SK-N-SH (cell line): ENCODE measurements at regions not wholly inside any gene's neighbourhood (a gene's known extent, or its start where the extent isn't known, plus 50 kb on each side); places are given as distances from the start of the nearest gene placed in this dataset.
"Not testable (repeated sequence)": the region's sequence is repeated elsewhere in the genome, so short reads cannot be mapped to it uniquely, and the experiment has no call there.

Experiments
- CTCF ChIA-PET: fragments of 300-600, 350-600 bp; formaldehyde crosslinking; extraction: SDS; loops from one replicate; lab custom pipeline; 2021; lab: Yijun Ruan, JAX
- POLR2A ChIA-PET: fragments of 350-600 bp; sonication (Branson Sonifier 250); formaldehyde crosslinking; extraction: SDS; loops from one replicate; lab custom pipeline; 2020; ENCODE audit warnings: antibody characterized with exemption, inconsistent platforms; lab: Yijun Ruan, JAX
- DNase-seq: peaks from one replicate; pipeline ENCODE4 v3.0.0; 2012
- H2AFZ ChIP-seq: fragments of 200-600 bp; sonication (generic); 2 replicates; pipeline ENCODE4 v1.8.1; 2016; ENCODE audit warnings: antibody characterized with exemption, mild to moderate bottlenecking, low read depth
- H3F3A ChIP-seq: fragments of 200-600 bp; sonication (generic); replicated peaks from 2 replicates; pipeline ENCODE3; 2016; ENCODE audit warnings: antibody characterized with exemption, mild to moderate bottlenecking; ENCODE audit not compliant: insufficient read depth
- H3K27ac ChIP-seq, 2 experiments: fragments of 200-500 bp in 1 of 2; fragments of 200-600 bp in 1 of 2; sonication (Bioruptor generic) in 1 of 2; sonication (generic), shearing (Covaris generic) in 1 of 2; 2 replicates each; pipeline versions ENCODE4 v1.5.1 to v1.6.1; 2014 to 2016; ENCODE audit warnings: low read depth in 2 of 2, inconsistent platforms in 1 of 2, low read length in 1 of 2, mild to moderate bottlenecking in 1 of 2, mixed read lengths in 1 of 2
- H3K27me3 ChIP-seq: fragments of 200-600 bp; sonication (generic), shearing (Covaris generic); 2 replicates; pipeline ENCODE4 v1.6.1; 2016; ENCODE audit warnings: mixed run types; ENCODE audit not compliant: insufficient read depth
- H3K36me3 ChIP-seq, 2 experiments: fragments of 200-500 bp in 1 of 2; fragments of 200-600 bp in 1 of 2; sonication (Bioruptor generic) in 1 of 2; sonication (generic) in 1 of 2; replicated peaks in 1 of 2; 2 replicates each; pipeline versions ENCODE3 to v1.5.1; 2014 to 2016; ENCODE audit warnings: low read length in 1 of 2, mild to moderate bottlenecking in 1 of 2; ENCODE audit not compliant: insufficient read depth in 2 of 2, control insufficient read depth in 1 of 2
- H3K4me1 ChIP-seq, 2 experiments: fragments of 200-500 bp in 1 of 2; fragments of 200-600 bp in 1 of 2; sonication (Bioruptor generic) in 1 of 2; sonication (generic), shearing (Covaris generic) in 1 of 2; 2 replicates each; pipeline versions ENCODE4 v1.5.1 to v1.6.1; 2014 to 2016; ENCODE audit warnings: low read depth in 1 of 2, low read length in 1 of 2, mixed run types in 1 of 2; ENCODE audit not compliant: insufficient read depth in 2 of 2, control insufficient read depth in 1 of 2
- H3K4me2 ChIP-seq: fragments of 200-600 bp; sonication (generic), shearing (Covaris generic); 2 replicates; pipeline ENCODE4 v1.6.1; 2017; ENCODE audit warnings: mixed run types
- H3K4me3 ChIP-seq, 2 experiments: fragments of 200-500 bp in 1 of 2; fragments of 200-600 bp in 1 of 2; sonication (Bioruptor generic) in 1 of 2; sonication (generic), shearing (Covaris generic) in 1 of 2; 2 replicates each; pipeline versions ENCODE4 v1.5.1 to v1.8.1; 2014 to 2016; ENCODE audit warnings: low read depth in 2 of 2, inconsistent platforms in 1 of 2, low read length in 1 of 2, mild to moderate bottlenecking in 1 of 2, mixed read lengths in 1 of 2, moderate library complexity in 1 of 2
- H3K79me2 ChIP-seq: fragments of 200-600 bp; sonication (generic); 2 replicates; pipeline ENCODE4 v1.8.1; 2017; ENCODE audit warnings: mild to moderate bottlenecking; ENCODE audit not compliant: insufficient read depth
- H3K9ac ChIP-seq: fragments of 200-600 bp; sonication (generic); 2 replicates; pipeline ENCODE4 v1.6.1; 2017; ENCODE audit warnings: mixed run types
- H3K9me2 ChIP-seq: fragments of 200-600 bp; sonication (generic); 2 replicates; pipeline ENCODE4 v1.6.1; 2017; ENCODE audit warnings: mixed run types
- H3K9me3 ChIP-seq: fragments of 200-600 bp; sonication (generic); 2 replicates; pipeline ENCODE4 v1.6.1; 2017; ENCODE audit warnings: mixed run types, mild to moderate bottlenecking, moderate library complexity
- H4K20me1 ChIP-seq: fragments of 200-600 bp; sonication (generic); 2 replicates; pipeline ENCODE4 v1.6.1; 2017; ENCODE audit warnings: mild to moderate bottlenecking, mixed run types; ENCODE audit not compliant: insufficient read depth
- FOXM1 ChIP-seq: IDR thresholded peaks from 2 replicates; pipeline ENCODE4 v1.4.0; 2012; ENCODE audit warnings: low read depth, mild to moderate bottlenecking
- GABPA ChIP-seq: IDR thresholded peaks from 2 replicates; pipeline ENCODE4 v1.4.0; 2012; ENCODE audit warnings: low read depth, mild to moderate bottlenecking
- GATA2 ChIP-seq: sonication (generic); formaldehyde crosslinking; IDR thresholded peaks from 2 replicates; pipeline ENCODE4 v1.5.0; 2020; ENCODE audit warnings: mild to moderate bottlenecking, missing genetic modification reagents
- JUND ChIP-seq: IDR thresholded peaks from 2 replicates; pipeline ENCODE4 v1.4.0; 2012
- NFIC ChIP-seq: IDR thresholded peaks from 2 replicates; pipeline ENCODE4 v1.4.0; 2012; ENCODE audit warnings: borderline replicate concordance
- POLR2AphosphoS5 ChIP-seq: IDR thresholded peaks from 2 replicates; pipeline ENCODE4 v1.6.1; 2012; ENCODE audit warnings: low read depth, low read length
- RAD21 ChIP-seq: IDR thresholded peaks from 2 replicates; pipeline ENCODE4 v1.6.1; 2012; ENCODE audit warnings: mild to moderate bottlenecking, low read length
- RCOR1 ChIP-seq: fragments of 150-350 bp; IDR thresholded peaks from 2 replicates; pipeline ENCODE4 v1.6.1; 2017; ENCODE audit warnings: antibody characterized with exemption, low read length
- RXRA ChIP-seq: IDR thresholded peaks from 2 replicates; pipeline ENCODE4 v1.4.0; 2012; ENCODE audit warnings: low read depth, mild to moderate bottlenecking, borderline replicate concordance
- SMC3 ChIP-seq: IDR thresholded peaks from 2 replicates; pipeline ENCODE4 v1.6.1; 2012; ENCODE audit warnings: low read depth, low read length, improper control_type of control experiment
- TAF1 ChIP-seq: IDR thresholded peaks from 2 replicates; pipeline ENCODE4 v1.6.1; 2012; ENCODE audit warnings: low read depth, mild to moderate bottlenecking, low read length, moderate library complexity, borderline replicate concordance
- USF2 ChIP-seq: fragments of 150-350 bp; IDR thresholded peaks from 2 replicates; pipeline ENCODE4 v1.6.1; 2017; ENCODE audit warnings: antibody characterized with exemption, low read length, low read depth, borderline replicate concordance
- YY1 ChIP-seq: IDR thresholded peaks from 2 replicates; pipeline ENCODE4 v1.4.0; 2012; ENCODE audit warnings: low read depth, mild to moderate bottlenecking
- WGBS: methylation state at CpG from one replicate; pipeline ENCODE4 v1.1.6; 2017; ENCODE audit warnings: low lambda C conversion rate; 5-methylcytosine and 5-hydroxymethylcytosine counted together
- TF ChIP-seq, protein P1 (sequence below): IDR thresholded peaks from 2 replicates; pipeline ENCODE4; 2012
- TF ChIP-seq, protein P2 (sequence below): IDR thresholded peaks from 2 replicates; pipeline ENCODE4 v1.6.1; 2012; ENCODE audit warnings: mild to moderate bottlenecking, low read depth, low read length, moderate library complexity

- H3K9me2 ChIP-seq, result no peaks in the 10 kb centered on the region
- no peaks in the 10 kb centered on the region for H3K79me2 ChIP-seq
- no peaks in the 10 kb centered on the region for H3F3A ChIP-seq
- WGBS, result 0% methylated on average over 1 of the region's 1 CpG
- POLR2A ChIA-PET, result no interaction called here
- H3K4me1 ChIP-seq, result no peaks in the 10 kb centered on the region
- no peak overlapping the region for H3K4me3 ChIP-seq
- no peak overlapping the region for H3K4me2 ChIP-seq
- DNase-seq, result no peak
- H3K27ac ChIP-seq, result no peak overlapping the region
- CTCF ChIA-PET, result no interaction called here
- H3K9ac ChIP-seq, result no peak overlapping the region
- H4K20me1 ChIP-seq, result no peaks in the 10 kb centered on the region
- H2AFZ ChIP-seq, result no peak overlapping the region
- TF ChIP-seq POLR2AphosphoS5 (no peak), RAD21 (no peak), GABPA (no peak), SMC3 (no peak), TAF1 (no peak), JUND (no peak), YY1 (no peak), RXRA (no peak), GATA2 (no peak), FOXM1 (no peak), NFIC (no peak), RCOR1 (no peak), USF2 (no peak)
- TF ChIP-seq, protein P1, sequence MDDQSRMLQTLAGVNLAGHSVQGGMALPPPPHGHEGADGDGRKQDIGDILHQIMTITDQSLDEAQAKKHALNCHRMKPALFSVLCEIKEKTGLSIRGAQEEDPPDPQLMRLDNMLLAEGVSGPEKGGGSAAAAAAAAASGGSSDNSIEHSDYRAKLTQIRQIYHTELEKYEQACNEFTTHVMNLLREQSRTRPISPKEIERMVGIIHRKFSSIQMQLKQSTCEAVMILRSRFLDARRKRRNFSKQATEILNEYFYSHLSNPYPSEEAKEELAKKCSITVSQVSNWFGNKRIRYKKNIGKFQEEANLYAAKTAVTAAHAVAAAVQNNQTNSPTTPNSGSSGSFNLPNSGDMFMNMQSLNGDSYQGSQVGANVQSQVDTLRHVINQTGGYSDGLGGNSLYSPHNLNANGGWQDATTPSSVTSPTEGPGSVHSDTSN, result no peak
- TF ChIP-seq, protein P2, sequence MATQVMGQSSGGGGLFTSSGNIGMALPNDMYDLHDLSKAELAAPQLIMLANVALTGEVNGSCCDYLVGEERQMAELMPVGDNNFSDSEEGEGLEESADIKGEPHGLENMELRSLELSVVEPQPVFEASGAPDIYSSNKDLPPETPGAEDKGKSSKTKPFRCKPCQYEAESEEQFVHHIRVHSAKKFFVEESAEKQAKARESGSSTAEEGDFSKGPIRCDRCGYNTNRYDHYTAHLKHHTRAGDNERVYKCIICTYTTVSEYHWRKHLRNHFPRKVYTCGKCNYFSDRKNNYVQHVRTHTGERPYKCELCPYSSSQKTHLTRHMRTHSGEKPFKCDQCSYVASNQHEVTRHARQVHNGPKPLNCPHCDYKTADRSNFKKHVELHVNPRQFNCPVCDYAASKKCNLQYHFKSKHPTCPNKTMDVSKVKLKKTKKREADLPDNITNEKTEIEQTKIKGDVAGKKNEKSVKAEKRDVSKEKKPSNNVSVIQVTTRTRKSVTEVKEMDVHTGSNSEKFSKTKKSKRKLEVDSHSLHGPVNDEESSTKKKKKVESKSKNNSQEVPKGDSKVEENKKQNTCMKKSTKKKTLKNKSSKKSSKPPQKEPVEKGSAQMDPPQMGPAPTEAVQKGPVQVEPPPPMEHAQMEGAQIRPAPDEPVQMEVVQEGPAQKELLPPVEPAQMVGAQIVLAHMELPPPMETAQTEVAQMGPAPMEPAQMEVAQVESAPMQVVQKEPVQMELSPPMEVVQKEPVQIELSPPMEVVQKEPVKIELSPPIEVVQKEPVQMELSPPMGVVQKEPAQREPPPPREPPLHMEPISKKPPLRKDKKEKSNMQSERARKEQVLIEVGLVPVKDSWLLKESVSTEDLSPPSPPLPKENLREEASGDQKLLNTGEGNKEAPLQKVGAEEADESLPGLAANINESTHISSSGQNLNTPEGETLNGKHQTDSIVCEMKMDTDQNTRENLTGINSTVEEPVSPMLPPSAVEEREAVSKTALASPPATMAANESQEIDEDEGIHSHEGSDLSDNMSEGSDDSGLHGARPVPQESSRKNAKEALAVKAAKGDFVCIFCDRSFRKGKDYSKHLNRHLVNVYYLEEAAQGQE, result no peak
- no peaks in the 10 kb centered on the region for H3K36me3 ChIP-seq
- H3K9me3 ChIP-seq, result no peaks in the 10 kb centered on the region
- H3K27me3 ChIP-seq, result peaks cover 5% of the 10 kb centered on the region; the same call in 1 of the 2 replicates
These were observed 211.9 kb downstream of the TPRG1 start for GRCh38 chr3:189383630-189384029.

DNA sequence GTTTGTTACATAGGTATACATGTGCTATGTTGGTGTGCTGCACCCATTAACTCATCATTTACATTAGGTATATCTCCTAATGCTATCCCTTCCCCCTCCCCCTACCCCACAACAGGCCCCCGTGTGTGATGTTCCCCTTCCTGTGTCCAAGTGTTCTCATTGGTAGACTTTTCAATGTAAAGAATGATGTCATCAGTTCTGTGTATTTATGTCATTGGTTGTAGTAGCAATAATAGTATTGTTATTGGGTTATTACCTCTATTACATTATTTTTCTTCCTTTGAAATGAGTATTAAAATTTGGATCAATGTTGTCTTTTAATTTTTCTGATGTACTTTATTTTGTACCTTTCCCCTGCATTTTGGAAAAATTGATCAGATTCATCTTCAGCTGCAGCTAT is 214.1 kb downstream of the TPRG1 start:
- H3K27ac ChIP-seq, H3K9me2 ChIP-seq, H4K20me1 ChIP-seq, H3K9ac ChIP-seq, H3K4me2 ChIP-seq, POLR2A ChIA-PET, H3K9me3 ChIP-seq, H3K36me3 ChIP-seq, H3K27me3 ChIP-seq, CTCF ChIA-PET, H2AFZ ChIP-seq, H3K4me3 ChIP-seq, H3K4me1 ChIP-seq, H3K79me2 ChIP-seq, H3F3A ChIP-seq, DNase-seq: not testable (repeated sequence)
- WGBS, result 8% methylated on average over 1 of the region's 1 CpG
